Head of caudate nucleus (tissue), 42 donors: ENCODE measurements at regions not wholly inside any gene's neighbourhood (a gene's known extent, or its start where the extent isn't known, plus 50 kb on each side); places are given as distances from the start of the nearest gene placed in this dataset.

ENCODE experiments used
- DNase-seq, 42 donors: peaks; one replicate each; pipeline versions ENCODE4 v3.0.0 to v3.0.0-alpha.2; 2020 to 2021; ENCODE audit warnings: mixed read lengths in 7 of 42
- intact Hi-C: fragments of 100-400 bp; cut with DNase I; formaldehyde crosslinking; loops from one replicate; pipeline ENCODE4 v1.15.0; 2022

DNA sequence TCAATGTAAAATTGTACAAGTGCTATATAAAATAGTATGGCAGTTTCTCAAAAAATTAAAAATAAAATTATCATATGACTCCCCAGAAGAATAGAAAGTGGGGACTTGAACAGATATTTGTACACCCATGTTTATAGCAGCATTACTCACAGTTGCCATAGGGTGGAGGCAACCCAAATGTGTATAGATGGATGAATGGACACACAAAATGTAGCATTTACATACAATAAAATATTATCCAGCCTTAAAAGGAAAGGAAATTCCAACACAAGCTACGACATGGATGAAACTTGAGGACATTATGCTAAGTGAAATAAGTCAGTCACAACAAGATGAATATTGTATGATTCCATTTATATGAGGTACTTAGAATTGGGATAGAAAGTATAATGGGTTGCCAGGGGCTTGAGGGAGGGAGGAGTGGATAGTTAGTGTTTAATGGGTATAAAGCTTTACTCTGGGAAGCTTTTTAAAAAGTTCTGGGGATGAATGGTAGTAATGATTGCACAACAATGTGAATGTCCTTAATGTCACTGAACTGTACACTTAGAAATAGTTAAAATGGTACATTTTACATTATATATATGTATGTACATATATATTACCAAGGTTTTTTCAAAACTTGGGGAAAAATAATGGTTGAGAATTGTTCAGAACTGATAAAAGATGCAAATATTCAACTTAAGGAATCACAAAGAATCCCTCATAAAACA lies 53.0 kb upstream of the ADORA3 start:
- intact Hi-C loops, result no loop called here
- no peak for DNase-seq

DNA sequence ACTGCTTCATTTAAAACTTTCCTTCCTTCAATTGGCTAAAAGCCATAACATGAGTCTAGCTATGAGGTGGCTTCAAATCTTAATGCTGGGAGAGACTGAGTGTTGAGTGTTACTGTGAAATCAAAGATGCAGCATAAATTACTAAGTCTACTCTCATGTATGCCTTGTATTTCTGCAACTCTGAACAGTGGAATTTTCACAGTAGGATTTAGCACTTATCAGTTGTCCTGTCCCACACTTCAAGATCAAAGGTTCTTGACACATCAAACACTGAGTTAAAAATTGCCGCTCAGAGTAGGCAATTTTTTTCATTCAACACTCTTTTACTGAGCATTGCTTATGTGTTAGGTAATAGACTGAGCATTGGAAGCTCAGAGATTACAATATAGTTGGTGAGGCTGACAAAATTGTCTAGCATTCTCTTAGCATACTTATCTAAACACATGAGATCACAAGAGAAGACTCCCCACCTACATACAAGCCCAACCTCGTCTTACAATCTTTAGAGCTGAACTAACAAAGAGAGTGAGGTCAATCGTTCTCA lies 56.4 kb upstream of the ADORA3 start:
- intact Hi-C loops, result no loop called here
- DNase-seq, result no peak

DNA sequence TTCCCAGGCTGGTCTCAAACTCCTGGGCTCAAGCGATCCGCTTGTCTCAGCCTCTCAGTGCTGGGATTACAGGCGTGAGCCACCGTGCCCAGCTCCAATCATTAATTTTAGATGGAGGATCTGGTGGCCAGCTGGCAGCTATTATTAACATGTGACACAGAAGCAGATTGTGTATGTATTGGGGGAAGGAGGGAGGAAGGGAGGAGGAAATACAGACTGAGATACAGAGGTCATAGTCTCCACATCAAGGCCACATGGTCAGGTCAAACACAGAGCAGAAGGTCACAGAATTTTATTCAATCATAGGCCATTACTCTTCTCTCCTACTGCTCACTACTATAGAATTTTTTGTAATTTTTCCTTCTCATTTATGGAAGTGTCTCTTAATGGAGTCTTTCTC lies 57.9 kb upstream of the ADORA3 start:
- intact Hi-C loops, result no loop called here
- DNase-seq, result no peak

DNA sequence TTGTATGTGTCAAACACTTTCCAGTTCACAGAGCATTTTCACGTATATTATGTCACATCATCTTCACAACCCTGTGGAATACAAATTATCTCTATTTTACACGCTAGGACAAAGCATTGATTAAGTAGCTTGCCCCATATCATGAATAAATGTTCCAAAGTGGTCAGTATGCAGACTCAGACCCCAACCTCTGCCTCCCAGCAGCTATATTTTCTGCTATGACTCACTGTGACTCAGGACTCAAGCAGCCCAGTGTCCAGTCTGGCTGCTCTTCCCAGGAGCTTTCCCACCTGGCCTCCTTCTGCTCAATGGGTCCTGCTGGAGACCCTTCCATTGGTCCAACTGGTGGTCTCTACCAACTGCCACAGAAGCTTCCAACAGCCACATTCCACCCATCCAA lies 56.0 kb upstream of the RAP1A start:
- DNase-seq, result no peak
- intact Hi-C loops, result no loop called here

DNA sequence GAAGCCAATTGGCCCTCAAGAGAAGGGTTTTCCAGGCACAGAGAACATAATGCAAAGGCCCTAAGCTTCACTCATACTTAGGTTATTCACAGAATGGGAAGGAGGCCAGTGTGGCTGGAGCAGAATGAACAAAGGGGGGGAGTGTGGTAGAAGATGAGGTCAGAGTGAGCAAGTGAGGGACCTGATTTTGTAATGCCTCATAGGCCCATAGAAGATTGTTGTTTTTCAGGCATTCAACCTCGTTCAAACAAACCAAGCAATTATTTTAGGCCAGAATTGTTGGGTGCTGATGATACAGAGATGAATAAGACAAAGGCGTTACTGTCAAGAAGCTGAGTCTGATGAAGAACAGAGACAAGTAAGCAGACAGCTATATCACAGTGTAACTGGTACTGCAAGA lies 54.5 kb upstream of the RAP1A start:
- peak in 41 of 42 donors; percentile 11 to 84 (median 58) for DNase-seq
- intact Hi-C loops, result no loop called here

DNA sequence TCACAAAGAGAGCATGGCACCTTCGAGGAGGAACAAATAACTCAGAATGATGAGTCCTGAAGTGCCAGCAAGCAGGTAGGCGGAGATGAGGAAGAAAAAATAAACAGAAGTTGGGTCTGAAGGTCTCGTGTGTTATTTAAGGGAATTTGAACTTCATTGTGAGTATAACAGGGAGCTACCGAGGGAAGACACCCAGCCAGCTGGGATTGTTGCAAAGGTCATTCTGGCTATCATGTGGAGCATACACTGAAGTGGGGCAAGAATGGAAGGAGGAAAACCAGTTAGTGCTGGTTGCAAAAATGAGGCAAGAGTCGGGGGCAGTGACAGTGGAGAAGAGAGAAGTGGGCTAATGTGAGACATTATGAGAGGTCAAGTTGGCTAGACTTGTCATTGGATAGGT lies 53.6 kb upstream of the RAP1A start:
- peak in 1 of 42 donors; percentile 7 for DNase-seq
- intact Hi-C loops, result no loop called here

DNA sequence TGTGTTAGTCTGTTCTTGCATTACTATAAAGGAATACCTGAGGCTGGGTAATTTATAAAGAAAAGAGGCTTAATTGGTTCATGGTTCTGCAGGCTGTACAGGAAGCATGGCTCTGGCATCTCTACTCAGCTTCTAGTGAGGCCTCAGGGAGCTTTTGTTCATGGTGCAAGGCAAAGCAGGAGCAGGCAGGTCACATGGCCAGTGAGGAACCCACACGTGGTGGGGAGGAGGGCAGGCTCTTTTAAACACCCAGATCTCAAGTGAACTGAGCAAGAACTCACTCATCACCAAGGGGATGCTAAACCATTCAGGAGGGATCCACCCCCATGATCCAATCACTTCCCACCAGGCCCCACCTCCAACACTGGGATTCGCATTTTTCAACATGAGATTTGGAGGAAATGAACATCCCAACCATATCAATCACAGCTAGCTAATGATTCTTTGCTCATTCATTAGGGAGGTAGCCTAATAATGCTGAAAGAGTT lies 51.4 kb upstream of the RAP1A start:
- intact Hi-C loops, result no loop called here
- DNase-seq, result no peak
